ENCODE measurements at regions not wholly inside any gene's neighbourhood (a gene's known extent, or its start where the extent isn't known, plus 50 kb on each side); places are given as distances from the start of the nearest gene placed in this dataset.

DNA sequence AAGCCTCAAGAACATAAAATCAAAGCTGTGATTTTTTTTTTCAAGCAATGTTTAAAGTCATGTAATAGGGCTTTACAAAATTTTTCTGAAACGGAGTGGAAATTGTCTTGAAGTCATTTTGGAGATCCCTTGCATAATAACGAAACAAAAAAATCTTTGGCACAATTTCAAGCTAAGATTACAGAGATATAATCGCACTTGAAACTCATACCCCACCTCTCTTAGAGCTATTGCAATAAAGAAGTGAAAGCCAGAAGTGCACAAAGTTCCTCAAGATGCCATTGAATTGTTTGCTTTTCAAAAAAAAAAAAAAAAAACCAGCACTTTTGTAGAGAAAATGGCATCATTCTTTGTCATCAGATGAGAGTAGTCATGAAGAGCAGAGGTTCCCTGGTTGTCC lies 152.3 kb downstream of the PAX3 start:
- DNase-seq (ENCODE audit: low read depth in 4 of 4, low spot score in 2 of 4), result no peak

DNA sequence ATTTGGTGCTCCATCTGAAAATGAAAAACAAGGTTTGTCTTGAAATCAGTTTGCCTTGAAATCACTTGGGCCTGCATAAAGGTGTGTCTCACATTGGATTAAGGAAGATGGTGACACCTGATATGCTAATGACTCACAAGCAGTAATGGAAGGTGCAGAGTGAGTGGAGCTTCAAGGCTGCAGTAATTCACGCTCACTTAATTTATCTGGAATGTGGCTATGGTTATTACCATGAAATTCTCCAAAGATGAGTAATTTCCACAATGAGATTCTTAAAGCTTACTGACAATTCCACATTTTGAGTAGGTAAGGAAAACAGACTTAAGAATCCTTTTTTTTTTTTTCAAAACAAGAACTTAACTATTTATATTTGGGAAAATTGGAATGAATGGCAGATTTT lies 156.8 kb downstream of the PAX3 start:
- no peak for DNase-seq (ENCODE audit: low read depth in 4 of 4, low spot score in 2 of 4)

DNA sequence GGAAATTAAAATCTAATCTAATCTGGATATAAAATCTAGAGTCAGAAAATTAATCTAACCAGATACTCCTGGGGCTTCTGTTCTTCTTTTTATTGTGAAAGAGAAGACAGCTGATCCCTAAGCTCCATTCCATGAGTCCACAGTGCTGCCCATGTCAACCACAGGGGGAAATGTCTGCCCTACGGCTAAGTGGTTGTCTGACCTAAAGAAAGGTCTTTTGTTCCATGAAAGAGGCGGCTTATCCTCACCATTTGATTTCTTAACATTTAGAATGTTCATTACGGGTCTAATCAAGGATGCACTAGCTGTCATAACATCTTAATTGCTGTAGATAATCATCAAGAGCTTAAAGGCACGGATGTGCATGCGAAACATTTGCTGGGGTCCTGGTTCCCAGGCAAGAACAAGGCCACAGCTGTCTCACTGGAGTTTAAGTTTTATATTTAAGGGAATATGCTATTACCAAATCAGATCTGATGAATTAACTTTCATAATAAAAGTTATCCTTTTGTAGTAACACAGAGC lies 162.6 kb downstream of the PAX3 start:
- no peak for DNase-seq (ENCODE audit: low read depth in 4 of 4, low spot score in 2 of 4)

DNA sequence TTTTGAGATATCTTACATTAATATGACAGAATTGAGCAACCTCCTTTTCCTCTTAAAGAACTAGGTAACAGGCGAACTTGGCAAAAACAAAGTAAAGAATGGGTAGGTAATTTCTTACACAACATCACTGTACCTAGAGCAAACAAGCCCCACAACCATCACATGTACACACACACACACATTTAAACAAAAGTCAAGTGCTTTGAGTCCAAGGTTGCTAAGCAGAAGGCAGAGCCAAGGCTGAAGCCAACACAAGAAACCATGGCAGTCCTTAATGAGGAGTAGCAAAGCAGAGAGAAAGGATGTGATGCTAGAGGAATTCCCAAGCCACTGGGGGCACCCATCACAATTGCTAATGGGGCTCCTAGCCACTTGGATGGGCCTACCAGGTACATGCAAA lies 164.1 kb downstream of the PAX3 start:
- DNase-seq (ENCODE audit: low read depth in 4 of 4, low spot score in 2 of 4), result no peak

DNA sequence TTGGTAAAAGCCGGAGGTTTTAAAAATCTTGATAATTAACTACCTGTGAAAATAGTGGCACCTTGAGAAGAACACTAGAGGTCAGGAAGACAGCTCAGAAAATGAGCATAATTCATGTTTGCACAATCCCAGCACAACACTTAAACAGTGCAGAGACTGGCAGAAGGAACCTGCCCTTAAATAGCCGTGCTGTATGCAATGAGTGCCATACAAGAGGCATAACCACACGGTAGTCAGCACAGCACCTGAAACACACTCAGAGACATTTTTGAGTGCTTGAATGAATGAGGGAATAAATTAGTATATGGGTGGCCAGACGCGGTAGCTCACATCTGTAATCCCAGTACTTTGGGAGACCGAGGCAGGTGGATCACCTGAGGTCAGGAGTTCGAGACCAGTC lies 164.9 kb downstream of the PAX3 start:
- DNase-seq (ENCODE audit: low read depth in 4 of 4, low spot score in 2 of 4), result no peak

DNA sequence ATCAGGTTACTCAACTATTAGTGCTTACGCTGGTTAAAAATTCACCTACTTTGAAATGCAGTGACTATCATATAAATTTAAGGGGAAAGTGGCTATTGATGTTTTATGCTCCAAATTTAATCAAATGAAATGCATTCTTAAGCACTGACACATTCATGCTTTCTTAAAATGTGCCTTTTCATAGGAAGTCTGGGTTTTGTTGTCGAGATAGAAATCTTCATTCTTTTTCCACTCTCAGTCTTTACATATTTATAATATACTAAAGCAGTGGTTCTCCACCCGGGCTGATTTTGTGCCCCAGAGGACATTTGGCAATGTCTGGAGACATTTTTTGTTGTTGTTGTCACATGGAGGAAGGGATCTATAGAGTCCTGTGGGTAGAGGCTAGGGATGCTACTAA lies 167.9 kb downstream of the PAX3 start:
- DNase-seq (ENCODE audit: low read depth in 4 of 4, low spot score in 2 of 4), result no peak

DNA sequence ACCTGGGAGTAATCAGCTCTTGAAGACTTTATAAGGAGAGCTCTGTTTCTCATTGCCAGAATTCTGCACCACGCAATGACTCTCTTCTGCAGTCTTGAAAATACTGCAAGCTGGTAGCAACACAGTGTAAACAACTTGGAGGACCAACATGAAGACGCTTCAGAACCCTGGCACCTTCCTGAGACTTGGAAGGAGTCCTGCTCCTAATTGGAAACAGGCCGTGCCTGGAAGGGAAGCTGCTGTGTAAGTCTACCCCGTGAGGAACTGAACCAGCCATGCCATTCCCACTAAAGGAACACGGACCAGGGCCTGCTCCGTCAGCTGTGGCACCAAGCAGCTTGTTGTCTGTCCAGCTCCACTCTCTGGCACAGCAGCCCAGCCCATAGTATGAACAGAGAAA lies 171.1 kb downstream of the PAX3 start:
- DNase-seq (ENCODE audit: low read depth in 4 of 4, low spot score in 2 of 4), result no peak

DNA sequence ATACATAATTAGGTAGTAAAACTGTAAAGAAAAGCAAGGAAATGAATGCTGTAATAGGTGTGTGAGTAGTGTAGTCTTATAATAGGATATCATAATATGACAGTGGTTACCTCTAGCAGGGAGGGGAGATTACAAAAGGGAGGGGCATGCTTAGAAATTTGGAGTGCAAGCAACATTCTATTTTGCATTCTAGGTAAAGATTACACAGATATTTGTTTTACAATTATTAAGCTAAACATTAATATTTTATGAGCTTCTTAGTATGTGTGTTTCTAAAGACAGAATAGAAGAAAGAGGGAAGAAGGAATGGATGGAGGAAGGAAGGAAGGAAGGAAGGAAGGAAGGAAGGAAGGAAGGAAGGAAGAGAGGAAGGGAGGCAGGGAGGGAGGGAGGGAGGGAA lies 177.9 kb downstream of the PAX3 start:
- DNase-seq (ENCODE audit: low read depth in 4 of 4, low spot score in 2 of 4), result no peak

DNA sequence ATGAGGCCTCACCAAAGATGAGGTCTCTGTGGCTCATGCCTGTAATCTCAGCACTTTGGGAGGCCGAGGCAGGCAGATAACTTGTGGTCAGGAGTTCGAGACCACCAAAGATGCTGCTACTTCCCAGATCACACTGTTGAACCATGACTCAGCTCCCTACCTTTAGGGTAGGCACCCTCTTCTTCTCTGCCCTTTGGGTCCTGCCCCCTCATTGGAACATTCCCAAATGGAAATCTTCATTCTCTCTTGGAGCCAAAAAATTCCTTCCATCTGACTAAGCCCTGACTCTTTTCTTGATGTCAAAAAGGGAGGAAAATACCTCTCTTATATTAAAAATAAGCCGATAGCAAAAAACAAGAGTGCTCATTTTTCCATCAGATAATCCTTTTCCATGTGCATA lies 183.5 kb downstream of the PAX3 start:
- no peak for DNase-seq (ENCODE audit: low read depth in 4 of 4, low spot score in 2 of 4)

DNA sequence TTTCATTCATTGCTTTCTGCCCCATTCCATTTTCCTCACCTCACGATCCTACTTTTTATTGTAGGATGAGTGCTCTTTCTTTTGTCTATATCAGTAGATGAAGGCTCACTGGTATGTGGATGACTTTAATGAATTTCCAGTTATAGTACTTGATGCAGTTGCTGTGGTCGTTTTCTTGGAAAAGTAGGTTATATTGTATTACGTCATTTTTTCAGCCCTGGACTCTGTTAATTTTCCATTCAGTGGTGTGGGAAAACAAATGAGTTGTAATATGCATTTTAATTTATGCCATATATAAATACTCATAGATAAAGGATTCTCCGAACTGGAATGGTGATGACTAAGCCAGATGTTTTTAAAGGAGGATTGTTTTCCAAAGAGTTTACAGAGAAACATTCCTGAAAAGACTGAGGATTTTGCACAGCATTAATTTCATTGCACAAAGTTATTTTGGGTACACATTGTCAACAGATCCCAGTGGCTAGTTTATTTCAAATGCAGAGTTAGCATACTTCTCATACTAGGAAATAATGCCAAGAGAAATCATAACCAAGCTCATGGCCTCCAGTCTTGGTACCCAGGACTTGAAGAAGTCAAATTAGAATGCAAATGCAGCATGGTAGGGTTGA lies 189.7 kb downstream of the PAX3 start:
- DNase-seq (ENCODE audit: low read depth in 4 of 4, low spot score in 2 of 4), result no peak

DNA sequence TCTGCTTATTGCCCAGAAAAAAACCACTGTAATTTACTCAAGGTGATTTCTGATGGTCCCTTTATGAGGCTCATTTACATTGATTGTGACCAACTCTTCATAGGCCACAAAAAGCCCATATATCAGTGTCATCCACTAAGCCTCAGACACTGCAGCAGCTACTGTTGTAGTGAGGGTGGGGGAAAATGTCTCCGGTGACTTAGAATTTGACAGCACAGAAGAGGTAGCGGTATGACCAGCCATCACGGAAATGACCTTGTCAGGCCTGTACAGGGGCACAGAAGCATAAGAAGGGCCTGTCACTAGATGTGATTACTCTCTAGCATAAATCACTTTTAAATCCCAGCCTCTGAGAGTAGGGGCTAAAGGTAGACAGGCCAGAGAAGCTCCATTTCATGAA lies 190.3 kb downstream of the PAX3 start:
- DNase-seq (ENCODE audit: low read depth in 4 of 4, low spot score in 2 of 4), result no peak

DNA sequence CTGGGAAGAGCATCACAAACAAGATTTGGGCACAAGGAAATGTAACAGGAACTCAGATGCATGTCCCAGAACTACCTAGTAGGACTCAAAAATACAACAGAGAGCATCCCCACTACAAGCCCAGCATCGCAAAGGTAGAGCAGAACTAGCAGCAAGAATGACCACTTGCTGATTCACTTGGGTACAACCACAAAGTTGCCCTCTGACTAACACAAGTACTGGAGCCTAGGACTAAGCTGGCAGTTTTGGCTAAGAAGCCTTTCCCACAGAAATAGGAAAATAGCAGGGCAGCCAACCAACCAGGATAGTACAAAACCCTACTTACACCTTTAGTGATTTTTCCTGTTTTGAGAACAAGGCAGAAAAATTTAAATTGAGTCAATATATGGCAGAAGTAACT lies 193.8 kb downstream of the PAX3 start:
- no peak for DNase-seq (ENCODE audit: low read depth in 4 of 4, low spot score in 2 of 4)

DNA sequence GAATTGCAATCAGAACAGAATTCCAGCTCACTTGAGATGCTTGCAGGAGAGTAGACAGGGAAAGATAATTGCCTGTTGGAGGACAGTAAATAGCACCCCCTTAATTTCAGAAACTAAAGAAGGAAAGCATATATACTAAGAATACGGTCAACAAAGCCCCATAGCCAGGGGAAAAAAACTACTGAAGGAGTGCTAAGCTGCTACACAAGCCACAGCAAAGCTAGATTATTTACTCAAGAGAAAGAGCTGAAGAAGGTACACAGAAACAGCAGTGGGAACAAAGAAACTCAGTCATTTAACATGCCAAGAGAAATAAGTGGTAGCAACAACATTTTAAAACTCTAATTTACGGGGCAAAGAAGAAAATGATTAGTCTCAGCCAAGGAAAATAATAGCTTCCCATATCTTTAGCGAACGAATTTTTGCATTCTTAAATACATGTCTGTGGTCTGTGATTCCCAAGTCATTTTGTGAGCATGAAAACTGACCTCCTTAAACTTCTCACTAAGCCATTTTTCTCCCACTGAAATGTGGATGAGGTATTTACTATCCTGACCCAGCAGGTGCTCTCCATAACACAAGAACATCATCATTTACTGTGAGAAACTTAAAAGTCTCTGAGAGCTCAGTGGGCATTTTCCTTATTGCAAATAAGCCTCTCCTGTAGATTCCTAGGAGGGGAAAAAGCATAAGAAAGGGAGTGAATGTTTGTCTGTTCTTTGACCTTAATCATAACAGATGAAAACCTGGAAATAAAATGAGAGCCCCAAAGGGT lies 196.0 kb downstream of the PAX3 start:
- DNase-seq (ENCODE audit: low read depth in 4 of 4, low spot score in 2 of 4), result no peak

DNA sequence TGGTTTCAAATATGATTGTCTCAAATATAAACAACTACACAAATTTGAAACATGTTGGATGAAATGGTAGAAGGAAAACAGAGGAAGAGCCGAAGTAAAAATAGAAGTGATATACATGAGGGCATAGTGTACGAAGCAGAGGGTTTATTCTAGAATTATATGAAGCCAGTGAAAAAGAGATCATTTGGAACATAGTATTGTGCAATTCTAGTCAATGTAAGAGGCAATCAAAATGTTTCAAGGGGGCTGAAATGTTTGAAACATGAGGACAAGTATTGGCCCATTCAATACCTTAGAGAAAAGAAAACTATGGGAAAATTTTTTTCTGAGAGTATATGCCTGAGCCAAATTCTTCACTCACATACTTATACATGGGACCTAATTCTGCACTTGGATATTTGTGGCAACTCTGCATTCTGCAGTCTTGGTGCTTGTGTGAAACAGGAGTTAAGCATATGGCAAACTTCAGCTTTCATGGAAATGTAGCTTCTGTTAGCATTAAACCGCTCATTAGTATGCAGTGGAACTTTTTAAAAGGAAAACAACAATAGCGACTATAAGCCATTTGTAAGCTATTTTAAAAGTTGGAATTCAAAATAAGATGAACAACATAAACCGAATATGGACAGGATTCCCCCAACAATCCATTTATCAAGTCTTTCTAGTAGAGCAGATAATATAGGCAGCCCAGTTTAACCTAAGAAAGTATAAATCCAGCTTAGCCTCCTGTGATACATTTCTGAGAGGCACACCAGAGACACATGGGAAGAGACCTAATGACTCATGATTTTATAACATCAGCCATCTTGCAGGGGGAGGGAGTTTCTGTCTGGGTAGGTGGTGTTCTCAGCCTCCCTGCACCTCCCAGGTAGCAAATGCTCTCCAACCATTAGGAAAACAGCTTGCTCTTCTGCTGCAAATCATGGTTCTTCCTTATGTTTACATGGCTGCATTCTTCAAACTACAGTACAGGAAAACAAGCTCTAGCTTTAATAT lies 197.8 kb downstream of the PAX3 start:
- DNase-seq (ENCODE audit: low read depth in 4 of 4, low spot score in 2 of 4), result no peak

DNA sequence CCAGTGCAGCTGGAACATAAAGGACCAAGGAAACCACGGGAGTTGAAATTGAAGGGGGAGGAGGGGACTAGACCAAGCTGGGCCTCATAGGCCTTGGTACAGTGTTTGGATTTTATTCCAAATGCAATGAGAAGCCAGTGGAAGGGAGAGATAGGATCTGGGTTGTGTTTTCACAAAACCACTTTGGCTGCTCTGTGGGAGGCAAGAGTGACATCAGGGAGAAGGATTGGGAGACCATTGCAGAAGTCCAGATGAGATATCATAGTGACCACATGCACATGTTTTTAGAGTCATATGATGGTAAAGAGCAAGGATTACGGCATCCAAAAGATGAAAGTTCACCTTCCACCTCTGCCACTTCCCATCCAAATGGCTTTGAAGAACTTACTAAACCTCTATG lies 210.2 kb downstream of the PAX3 start:
- no peak for DNase-seq (ENCODE audit: low read depth in 4 of 4, low spot score in 2 of 4)

DNA sequence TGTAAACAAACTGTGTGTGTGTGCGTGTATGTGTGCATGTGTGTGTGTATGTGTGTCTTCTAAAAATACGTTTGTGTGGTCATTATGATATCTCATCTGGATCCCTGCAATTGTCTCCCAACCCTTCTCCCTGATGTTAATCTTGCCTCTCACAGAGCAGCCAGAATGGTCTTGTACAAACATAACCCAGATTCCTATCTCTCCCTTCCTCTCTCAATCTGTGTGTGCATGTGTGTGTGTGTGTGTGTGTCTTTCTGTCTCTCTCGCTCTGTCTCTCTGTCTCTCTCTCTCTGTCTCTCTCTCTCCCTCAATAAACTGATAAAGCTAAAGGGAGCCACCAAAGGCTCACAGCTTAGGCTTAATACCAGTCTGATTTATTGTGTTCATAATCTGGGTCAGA lies 210.8 kb downstream of the PAX3 start:
- no peak for DNase-seq (ENCODE audit: low read depth in 4 of 4, low spot score in 2 of 4)

DNA sequence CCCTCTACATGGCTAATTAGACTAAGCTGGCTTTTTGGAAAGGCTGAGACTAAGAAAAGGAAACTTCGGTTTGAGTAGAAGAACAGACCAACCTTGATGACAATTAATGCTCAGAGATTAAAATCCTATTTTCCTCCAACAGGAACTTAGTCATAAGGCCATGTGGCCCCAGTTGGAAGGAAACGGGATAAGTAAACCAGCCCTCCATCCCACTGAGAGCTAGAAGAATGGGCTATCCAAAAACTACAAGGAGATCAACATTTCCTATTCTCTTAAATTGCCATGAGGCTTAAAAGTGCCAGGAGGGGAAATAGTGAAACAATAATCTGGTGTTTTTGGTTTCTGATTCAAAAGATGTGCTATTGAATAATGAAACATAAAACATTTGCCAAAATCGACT lies 216.6 kb downstream of the PAX3 start:
- DNase-seq (ENCODE audit: low read depth in 4 of 4, low spot score in 2 of 4), result no peak

DNA sequence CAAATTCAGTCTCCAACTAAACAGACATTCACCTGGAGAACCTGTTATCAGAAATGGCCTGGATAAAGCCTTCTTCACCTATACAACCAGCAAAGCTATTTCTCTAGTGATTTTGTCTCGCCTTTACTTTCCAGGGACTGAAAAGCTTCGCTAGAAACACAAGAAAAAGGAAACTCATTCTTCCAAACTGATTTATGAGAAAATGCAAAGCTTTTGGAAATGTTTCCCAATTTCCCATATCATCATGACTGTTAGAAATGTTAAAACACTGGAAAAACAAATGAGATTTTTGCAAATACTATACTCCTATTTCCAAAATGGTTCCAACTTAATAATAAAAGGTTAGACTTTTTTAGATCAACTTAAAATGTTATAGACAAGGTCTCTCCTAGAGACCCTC lies 218.7 kb downstream of the PAX3 start:
- no peak for DNase-seq (ENCODE audit: low read depth in 4 of 4, low spot score in 2 of 4)

DNA sequence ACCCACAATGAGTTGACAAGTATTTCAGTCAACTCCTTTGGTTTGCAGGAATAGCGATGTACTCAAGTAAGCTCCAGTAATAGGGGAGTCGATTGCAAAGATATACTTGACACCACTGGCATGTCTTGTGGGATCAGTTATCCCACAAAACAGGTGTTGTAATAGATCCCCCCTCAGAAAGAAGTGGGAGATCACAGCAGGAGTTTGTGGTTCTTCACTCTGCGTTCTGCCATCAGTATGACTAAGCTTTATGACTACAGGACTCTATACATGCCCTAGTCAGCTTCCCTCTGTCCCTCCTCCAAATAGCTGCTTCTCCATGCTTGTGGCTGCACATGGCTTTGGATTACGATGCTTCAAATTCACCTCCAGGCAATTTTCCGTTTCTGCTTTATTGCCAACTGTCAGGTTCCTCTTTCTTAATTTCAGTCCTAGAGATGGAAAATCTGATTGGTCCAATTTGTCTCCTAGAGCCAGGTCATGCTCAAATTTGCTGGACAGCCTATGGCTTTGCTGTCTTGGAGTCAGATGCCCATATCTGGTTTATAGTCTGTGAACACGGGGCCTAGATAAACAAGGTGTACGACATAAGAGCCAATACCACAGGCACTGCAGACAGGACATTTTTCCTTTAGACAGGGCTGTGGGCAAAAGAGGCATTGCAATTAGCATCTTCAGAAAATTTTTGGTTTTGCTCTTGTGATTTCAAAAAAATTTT lies 221.7 kb downstream of the PAX3 start:
- DNase-seq (ENCODE audit: low read depth in 4 of 4, low spot score in 2 of 4), result no peak

DNA sequence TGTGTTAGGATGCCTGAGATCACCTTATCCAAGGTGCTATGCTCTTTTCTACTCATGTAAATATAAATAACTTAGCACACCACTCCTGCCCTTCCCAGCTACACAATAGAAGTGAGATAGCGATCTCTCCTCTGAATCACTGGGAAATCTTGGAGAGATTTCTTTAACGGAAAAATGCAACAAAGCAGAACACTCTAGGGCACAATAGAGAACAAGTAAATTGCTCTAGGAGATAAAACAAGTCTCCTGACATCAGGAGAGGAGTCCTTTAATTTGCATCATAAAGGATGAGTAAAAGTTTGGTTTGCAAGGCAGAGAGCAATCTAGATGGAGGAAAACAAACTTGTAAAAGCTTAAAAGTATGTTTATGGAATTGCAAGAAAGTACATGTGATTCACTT lies 224.1 kb downstream of the PAX3 start:
- DNase-seq (ENCODE audit: low read depth in 4 of 4, low spot score in 2 of 4), result no peak

DNA sequence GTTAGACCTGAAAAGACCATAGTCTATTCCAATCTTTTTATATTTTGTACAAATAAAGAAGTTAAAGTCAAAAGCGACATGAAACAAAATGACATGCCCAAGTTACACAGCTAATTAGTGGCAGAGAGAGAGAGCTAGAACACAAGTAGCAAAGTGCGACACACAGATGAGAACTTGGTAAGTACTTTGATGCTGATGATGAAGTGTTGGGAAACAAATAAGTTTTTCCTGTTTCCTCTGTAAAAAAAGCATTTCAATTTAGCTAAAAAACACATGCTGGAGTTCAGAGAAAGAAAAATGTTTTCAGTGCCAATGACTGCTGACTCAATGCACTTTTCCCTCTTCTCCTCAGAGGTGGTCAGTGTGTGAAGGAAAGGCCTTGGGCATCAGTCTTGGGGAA lies 226.9 kb downstream of the PAX3 start:
- no peak for DNase-seq (ENCODE audit: low read depth in 4 of 4, low spot score in 2 of 4)
